SK-N-MC (cell line): ENCODE measurements at regions not wholly inside any gene's neighbourhood (a gene's known extent, or its start where the extent isn't known, plus 50 kb on each side); places are given as distances from the start of the nearest gene placed in this dataset.

ENCODE experiments used
- EZH2 ChIP-seq: fragments of 200-600 bp; sonication (generic); IDR thresholded peaks from one replicate; pipeline ENCODE4 v1.6.1; 2017; ENCODE audit warnings: antibody characterized with exemption
- FOXP2 ChIP-seq: optimal IDR thresholded peaks from 2 replicates; pipeline ENCODE3; 2011; ENCODE audit warnings: mild to moderate bottlenecking, moderate library complexity; ENCODE audit not compliant: insufficient read depth; ENCODE audit errors: extremely low read length, control extremely low read depth
- POLR2AphosphoS5 ChIP-seq: IDR thresholded peaks from 2 replicates; pipeline ENCODE4 v1.6.1; 2012; ENCODE audit warnings: mild to moderate bottlenecking, low read depth, low read length, borderline replicate concordance

GRCh38 chr3:106714400-106714799, 662.8 kb upstream of the CCDC54 start:
- TF ChIP-seq EZH2: no peak
- TF ChIP-seq POLR2AphosphoS5: no peak
- TF ChIP-seq FOXP2: no peak
